GM21423 (cell line): ENCODE measurements at regions not wholly inside any gene's neighbourhood (a gene's known extent, or its start where the extent isn't known, plus 50 kb on each side); places are given as distances from the start of the nearest gene placed in this dataset.
"Not testable (repeated sequence)": the region's sequence is repeated elsewhere in the genome, so short reads cannot be mapped to it uniquely, and the experiment has no call there.

Source experiments
- ATAC-seq: cut with Tn5 transposase; IDR thresholded peaks from one replicate; pipeline ENCODE4 v1.9.1; 2021; ENCODE audit warnings: mild to moderate bottlenecking, moderate library complexity; ENCODE audit not compliant: unreplicated experiment

DNA sequence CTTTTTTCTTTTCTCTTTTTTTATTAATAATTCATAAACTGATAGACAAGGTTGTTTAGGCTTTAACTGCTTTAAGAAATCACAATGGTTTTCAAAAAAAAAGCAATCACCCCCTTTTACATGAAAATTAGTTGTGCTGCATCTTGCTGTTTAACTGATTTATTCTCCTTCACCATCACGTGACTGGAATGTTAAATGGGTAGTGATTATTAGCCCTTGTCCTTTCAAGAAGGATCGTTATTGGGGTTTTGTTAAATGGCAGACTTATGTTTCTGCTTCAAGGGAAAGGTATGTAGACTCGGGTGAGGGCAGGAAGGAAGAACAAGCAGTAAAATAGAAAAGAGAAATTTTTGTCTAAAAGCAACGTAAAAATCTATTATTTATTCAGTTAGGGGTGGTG is 175.6 kb upstream of the TLE4 start:
- no peak for ATAC-seq

DNA sequence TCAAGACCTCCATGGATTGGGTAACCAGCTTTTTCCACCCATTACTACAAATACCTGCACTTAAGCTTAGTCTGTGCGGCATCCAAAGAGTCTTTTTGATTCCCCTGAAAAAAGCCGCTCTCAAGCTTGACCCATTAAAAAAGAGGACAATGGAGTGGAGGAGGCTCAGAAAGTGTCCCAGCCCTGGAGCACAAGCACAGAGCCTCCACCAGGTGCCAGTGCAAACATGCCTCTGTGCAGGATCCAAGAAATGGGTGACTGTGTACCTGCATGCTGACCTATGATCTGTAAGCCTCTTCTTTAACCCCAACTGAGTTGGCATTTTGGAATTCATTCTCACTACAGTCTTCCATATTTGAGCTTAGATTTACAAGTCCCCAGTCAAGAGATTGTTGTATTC is 168.3 kb upstream of the TLE4 start:
- no peak for ATAC-seq

DNA sequence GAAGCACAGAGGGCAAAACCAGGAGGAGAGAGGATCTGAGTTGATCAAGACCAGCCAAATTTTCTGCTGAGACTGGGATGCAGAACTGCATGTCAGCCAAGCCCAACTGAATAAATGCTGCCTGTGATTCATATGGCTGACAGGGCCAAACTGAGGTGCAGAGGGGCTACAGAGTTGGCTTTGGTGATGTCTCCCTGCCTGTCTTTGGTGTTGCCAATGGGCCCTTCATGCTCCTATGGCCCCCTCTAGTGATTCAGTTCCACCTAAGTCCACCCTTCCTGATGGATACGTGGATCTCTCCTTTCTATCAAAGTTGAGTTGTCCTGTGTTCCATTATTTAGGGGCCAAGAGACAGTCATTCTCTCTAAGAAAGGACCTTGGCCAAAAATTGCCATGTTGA is 163.6 kb upstream of the TLE4 start:
- ATAC-seq = no peak

DNA sequence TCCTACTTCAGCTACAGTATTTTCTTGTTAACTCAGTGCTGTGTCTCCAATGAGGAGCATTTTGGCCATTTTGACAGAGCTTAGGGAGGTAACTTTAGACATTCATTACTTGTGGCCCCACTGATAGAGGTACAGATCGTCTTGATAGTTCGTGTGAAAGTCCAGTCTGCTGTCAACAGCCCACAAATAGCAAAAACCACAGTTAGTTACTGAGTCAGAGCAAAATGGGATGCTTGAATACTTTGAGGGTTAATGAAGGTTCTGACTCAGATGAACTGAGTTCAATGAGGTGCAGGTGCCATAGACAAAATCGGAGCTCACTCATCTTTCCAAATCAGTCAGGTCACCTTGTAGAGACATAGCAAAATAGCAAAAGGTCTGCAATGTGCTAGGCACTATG is 163.1 kb upstream of the TLE4 start:
- no peak for ATAC-seq

DNA sequence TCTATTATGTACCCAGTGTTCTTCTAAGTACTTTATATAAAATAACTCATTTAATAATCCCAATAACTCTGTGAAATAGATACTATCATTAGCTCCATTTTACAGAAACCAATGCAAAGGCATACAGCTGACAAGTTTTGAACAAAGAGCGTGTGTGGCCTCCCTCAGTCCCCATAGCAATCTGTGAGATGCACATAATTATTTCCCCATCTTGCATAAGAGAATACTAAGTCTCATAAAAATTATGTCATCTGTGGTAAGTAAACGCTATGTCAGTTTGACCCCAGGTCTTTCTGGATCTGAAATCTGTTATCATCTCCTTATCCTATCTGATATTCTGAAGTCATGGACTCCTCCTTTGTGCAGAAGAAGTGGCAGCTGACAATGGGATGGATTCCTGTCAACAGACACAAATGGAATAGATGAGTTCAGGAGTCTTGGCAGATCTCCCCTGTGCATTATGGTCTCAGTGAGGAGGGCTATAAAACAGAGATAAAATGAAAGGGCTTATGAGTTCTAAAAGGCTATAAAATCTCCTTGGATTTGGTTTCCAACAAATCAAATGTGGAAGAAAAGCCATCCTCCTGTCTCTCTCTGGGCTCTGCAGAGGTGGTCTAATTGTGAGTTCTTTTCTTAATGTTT is 162.5 kb upstream of the TLE4 start:
- no peak for ATAC-seq

DNA sequence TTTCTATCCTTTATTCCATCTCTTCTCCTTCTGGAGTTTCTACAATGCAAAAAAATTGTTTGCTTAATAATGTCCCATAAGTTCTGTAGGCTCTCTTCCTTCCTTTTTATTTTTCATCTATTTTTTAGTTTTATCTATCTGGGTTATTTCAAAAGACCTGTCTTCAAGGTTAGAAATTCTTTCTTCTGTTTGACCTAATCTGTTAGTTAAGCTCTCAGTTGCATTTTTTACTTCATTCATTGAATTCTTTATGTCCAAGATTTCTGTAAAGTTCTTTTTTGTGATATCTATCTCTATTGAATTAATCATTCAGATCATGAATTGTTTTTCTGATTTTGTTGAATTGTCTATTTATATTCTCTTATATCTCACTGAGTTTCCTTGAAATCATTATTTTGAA is 145.9 kb upstream of the TLE4 start:
- no peak for ATAC-seq

DNA sequence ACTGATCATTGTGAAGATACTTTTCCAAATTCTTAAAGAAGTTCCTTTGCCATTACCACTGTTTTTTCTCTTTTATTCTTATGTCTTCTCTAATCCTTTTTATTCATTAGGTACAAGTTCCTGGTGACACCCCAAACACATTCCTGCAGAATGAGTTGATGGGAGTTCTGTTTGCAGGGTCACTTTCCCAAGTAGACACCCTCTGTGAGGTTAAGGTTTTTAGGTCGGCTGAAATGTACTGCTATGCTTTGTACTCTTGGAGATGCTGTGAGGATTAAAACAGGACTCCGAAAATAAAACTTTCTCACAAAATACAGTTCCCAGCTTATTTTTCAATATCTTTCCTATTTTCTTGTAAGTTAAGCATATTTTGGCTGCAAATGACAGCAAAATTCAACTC is 143.3 kb upstream of the TLE4 start:
- ATAC-seq = no peak

DNA sequence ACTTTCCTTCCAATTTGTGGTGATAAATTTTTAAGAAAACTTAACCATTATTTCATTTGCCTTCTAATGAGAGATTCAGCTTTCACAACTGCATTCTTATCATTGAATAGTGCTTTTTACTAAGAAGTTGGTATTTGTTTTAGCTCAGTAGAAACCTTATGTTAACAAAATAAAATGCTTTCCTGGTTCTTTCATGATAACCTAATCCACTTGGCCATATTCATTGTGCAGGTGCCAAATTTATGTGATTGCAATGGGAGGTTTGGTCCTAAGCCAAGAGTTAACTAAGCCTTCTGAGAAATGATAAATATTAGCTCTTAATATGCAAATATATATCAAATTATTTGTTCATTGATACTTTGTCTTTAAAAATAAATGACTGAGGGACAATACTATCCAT is 141.1 kb upstream of the TLE4 start:
- no peak for ATAC-seq

DNA sequence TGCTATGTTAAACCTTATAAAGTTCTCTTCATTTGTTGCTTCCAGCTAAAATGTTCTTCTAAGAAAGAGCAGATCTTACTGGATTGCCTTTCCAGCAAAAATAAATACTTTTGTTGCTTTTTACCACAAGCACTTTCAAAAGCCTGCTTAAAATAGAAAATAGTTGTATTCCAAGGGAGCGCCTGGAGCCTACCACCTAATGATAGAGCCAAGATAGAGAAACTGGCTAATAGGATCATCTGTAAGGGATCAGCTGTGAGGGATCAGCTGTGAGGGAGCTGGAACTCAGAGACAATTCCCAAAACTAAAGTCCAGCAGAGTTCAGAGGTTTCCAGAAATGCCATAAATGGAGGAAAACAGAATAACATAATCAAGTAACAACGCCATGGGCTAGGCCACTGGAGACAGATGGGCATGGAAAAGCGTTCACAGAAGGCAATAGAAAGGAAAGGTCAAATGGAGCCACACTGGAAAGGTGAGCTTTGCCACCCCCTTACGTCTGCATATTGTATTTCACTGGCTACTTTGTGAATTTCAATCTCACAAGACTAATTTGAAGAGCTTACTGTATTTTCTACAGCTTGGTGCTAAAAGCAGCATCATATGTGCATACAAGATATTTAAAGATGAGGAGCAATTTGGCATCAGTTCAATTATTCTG is 140.6 kb upstream of the TLE4 start:
- ATAC-seq = no peak

DNA sequence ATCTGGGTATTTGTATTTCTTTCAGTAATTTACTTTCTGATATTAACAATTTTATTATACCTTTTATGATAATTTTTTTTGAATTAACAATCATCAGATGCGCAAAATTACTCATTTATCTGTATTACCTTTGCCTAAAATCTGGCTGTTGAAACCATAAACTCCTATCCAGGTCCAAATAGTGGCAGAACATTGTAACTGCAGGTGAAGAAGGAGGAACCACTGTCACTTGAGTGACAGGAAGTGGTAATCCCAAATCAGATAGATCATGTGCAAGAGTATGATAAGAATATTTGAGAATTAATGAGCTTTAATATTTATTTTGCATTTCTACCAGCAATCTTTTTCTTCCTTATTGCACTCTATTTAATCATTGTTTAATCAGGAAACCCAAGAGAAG is 139.3 kb upstream of the TLE4 start:
- no peak for ATAC-seq

DNA sequence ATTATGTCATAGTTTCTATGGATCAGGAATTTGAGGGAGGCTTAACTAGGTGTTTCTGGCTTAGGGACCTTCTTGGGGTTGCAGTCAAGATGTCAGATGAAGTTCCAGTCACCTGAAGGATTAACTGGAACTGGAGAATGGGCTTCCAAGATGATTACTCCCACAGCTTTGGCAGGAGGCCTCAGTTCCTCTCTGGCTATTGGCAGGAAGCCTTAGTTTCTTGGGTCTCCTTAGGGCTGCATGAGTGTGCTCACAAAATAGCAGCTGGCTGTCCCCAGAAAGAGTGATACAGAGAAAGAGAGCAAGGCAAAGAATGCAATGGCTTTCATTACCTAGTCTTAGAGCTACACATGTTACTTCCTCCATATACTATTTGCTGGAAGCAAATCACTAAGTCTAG is 138.1 kb upstream of the TLE4 start:
- no peak for ATAC-seq

DNA sequence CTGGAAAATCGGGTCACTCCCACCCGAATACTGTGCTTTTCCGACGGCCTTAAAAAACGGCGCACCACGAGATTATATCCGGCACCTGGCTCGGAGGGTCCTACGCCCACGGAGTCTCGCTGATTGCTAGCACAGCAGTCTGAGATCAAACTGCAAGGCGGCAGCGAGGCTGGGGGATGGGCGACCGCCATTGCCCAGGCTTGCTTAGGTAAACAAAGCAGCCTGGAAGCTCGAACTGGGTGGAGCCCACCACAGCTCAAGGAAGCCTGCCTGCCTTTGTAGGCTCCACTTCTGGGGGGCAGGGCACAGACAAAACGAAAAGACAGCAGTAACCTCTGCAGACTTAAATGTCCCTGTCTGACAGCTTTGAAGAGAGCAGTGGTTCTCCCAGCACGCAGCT is 132.5 kb upstream of the TLE4 start:
- ATAC-seq = not testable (repeated sequence)

DNA sequence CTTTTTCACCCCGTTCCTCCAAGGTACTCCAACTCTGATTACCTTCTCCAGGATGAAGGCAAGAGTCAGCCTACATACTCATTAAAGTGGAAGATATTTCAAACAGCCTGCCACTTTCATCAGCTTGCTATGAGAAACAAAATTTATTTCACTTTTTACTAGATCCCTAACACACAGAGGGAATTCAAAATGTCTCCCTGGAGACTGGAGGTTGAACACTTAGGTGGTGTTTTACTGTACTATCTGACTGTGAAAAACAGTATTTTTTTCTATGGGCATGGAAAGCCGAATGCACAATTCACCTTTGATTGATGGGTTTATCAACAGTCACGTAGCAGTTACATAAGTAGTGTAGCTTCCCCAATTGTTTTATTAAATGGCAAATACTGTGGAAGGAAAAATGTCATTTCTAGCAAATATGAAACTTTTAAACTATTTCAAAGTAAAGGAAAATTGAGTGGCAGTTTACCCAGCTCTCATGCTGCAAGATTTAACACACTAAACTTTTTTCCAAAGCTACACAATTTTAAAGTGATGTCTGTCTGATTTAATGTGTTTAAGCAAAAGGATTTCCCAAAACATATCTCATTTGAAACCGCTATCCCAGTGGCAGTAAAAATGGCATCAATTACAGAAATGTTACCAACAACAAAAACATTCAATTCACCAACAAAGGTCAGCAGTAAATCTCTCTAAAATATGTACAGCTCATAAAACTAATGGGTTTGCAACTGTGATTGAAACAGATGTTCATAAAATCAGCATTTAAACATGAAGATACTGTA is 125.0 kb upstream of the TLE4 start:
- ATAC-seq = no peak

DNA sequence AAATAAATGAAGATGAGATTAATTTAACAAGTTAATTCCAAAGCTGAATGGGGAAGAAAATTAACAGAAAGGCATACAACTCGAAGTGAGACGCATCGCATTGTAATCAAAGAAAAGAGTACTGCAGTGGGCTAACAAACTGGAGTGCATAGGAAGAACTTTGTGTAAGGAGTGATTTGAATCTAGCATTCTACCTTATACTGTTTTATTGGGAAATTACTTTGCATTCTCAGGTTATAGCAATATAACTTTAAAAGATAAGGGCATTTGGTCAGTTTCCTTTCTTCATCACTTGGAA is 124.5 kb upstream of the TLE4 start:
- ATAC-seq = no peak

DNA sequence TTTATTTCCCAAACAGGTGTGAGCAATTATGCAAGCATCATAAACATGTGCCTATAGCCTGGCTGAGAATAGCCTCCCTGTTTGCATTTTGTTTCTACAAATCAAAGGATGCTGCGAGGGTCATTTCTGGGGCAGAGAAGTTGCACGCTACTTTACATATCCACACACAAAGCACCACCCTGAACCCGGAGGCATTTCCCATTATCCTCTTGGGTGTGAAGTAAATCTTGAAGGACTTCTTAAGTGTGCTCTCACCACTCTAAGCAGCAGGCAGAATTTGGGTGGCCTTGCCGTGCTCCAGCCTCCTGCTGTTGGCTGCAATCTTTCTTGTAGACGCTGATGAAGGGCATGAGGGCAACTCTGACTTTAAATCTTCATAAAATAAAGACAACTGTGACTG is 124.0 kb upstream of the TLE4 start:
- no peak for ATAC-seq

DNA sequence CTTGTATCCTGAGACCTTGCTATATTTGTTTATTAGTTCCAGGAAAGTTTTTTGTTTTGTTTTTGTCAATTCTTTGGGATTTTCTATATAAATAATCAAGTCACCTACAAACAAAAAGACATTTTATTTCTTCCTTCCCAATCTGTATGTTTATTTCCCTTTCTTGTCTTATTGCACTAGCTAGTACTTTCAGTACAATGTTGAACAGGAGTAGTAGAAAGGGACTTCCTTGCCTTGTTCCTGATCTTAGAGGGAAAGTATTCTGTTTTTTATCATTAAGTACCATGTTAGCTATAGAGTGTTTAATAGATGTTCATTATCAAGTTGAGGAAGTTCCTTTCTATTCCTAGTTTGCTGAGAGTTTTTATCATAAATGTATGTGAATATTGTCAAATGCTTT is 119.5 kb upstream of the TLE4 start:
- no peak for ATAC-seq

DNA sequence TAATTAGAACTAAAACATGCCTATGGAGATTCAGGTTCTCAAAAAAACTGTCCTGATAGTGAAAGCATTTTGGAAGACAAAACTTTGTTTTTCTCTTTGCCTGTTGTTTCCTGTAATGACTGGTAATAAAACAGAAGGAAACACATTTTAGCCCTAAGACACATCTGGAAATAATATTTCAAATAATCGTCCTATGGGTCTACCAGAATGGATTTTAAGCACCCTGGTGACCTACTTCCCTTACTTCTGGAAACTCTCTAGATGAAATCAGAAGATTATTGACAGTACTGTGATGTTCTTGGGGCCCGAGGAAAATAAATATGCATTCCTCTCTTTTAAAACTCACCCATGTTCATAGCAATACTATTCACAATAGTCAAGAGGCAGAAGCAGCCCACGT is 110.1 kb upstream of the TLE4 start:
- ATAC-seq = no peak

DNA sequence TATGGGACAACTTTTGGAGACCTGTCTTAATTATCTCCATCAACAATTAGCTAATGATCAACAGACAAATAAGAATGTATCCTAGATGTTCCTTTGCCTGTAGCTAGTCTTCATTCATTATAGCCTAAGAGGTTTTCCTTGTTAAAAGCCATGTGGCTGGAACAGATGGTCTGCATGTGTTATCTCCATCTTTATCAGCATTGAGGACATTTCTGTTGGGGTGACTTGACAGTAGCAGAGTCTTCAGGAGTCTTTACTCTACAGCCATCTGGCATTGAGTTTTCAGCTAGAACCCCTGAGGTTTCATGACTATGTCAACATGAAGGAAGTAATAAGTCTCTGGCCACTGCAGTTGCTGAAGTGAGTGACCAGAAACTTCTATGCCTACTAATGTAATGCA is 106.6 kb upstream of the TLE4 start:
- ATAC-seq = no peak

DNA sequence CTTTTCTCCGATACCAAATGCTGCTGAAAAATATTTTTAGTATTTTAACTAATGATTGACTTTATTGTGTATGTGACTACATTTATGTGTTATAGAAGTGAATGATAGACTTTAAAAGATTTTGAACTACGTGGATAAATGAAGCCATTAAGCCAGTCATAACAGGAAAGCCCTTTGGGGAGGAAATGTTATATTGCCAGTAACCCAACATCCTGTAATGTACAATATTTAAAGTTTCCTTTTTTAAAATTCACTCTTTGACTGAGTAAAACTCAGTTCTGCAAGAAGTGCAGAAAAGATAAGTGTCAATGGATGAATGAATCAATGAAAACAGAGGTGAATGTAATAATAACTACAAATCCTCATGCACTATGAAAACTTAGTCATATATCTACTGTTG is 102.6 kb upstream of the TLE4 start:
- no peak for ATAC-seq

DNA sequence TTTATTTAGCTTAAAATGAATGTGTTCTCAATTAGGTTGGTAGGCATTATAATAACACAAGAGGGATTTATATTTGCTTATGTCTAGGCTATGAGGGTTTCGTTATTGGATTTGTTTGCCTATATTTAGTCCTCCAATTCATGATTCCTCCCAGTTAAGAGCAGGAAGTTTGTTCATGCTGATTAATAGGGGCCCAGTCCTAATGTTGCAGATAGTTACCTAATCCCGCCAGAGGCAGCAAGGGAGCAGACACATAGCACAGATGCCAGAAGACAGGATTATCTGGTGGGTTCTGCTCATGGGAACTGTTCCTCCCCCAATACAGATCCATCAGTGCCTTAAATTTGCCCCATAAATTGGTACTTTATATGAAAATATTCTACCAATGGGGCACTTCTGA is 100.8 kb upstream of the TLE4 start:
- ATAC-seq = no peak

DNA sequence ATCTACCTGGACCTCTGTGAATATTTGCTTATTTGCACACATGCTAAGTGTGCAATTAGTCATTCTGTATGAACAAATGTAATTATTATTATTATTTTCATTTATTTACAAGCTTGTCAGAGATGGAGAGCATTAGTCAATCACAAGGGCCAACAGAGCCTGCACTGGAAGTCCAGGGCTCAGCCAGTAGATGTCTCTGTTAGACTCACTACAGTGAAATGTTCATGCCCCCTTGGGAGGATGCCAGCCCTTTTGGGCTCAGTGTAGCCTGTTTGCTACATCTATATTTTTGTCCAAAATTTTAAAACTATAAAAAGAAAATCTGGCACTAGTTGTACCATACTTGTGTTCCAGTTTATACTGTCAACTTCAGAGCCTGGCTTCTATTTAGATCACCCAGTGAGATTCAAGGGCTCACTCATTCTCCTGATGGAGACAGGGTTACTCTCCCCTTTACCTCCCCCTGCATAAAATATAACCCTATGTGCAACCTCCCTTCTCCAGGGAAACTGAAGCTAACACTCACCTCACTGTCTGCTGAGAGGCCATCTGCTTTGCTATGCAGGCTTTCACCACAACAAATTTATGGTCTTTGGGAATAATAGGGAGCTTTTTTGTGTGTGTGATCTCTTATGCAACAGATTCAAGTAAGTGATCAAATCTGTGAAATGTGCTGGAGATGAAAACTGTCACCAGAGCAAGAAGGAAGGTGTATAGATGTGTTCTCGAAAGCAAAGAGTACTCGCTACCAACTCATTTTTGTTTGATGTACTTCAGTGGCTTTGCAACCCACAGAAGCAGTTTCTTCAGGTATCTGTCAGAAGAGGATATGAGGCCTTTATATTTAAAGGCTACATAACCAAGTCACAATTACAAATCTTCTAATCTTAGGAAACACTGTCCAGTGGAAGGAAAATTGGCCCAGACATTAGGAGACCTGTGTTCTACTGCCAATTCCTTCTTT is 99.9 kb upstream of the TLE4 start:
- ATAC-seq = no peak
